ENCODE measurements at regions not wholly inside any gene's neighbourhood (a gene's known extent, or its start where the extent isn't known, plus 50 kb on each side); places are given as distances from the start of the nearest gene placed in this dataset.

DNA sequence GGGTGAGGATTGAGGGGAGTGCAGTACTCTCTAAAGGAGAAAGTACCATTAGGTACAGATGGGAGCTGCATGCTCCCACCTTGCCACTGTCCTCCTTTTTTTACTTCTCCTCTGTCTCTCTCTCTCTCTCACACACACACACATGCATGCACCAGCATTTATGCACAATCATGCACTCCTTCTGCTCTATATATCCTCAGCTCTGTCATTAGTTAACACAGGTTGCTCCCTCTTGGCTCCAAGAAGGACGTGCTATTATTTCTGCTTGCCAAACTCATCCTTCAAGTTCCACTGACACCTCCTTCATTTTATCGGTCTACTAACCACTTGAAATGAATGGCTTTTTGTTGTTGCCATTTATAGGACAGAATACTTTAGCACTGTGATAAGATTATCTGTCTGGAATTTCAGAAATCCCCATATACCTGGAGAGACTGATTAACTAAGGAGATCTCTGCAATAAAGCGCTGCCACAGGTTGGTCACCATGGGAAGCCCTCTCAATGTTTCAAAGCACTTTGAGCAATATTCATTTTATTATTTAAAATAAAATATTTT is 178.5 kb upstream of the TRIB2 start:
- Histone ChIP-seq H3K4me3 (ENCODE audit: low read depth in 2 of 2, low read length in 2 of 2) (no peak overlapping the region), H3K27me3 (ENCODE audit: control insufficient read depth, insufficient read depth, low read length) (no peaks in the 10 kb centered on the region), H3K27ac (ENCODE audit: low read length) (no peak overlapping the region), H3K4me1 (ENCODE audit: control insufficient read depth, insufficient read depth, low read length) (peaks cover 19% of the 10 kb centered on the region), H3K9me3 (ENCODE audit: control insufficient read depth, insufficient read depth, low read depth, low read length) (no peaks in the 10 kb centered on the region), H3K36me3 (ENCODE audit: control insufficient read depth, insufficient read depth, low read length) (no peaks in the 10 kb centered on the region)
- in situ Hi-C loops (cut with HindIII; ENCODE audit: low pct_unique_long_range_greater_than_20kb, low sequenced_read_pairs) (no loop called here), intact Hi-C loops (cut with micrococcal nuclease; ENCODE audit: unreplicated experiment) (loop anchor here (10.0 kb wide), 1 partner anchor 177 kb away; the partner anchor contains the start of gene TRIB2)
- POLR2A ChIA-PET = no interaction called here
- BruUV-seq (replicated peaks) = no TSS peak
- DNase-seq (ENCODE audit: low read depth, low spot score) (no peak), ATAC-seq (no peak)
- TF ChIP-seq TCF7L2 (IDR thresholded peaks at IDR 0.05; ENCODE audit: low read depth, low read length) = 0 out of 2 replicates have a peak, but pooled peaks have one; percentile 14
- TF ChIP-seq, protein P1, sequence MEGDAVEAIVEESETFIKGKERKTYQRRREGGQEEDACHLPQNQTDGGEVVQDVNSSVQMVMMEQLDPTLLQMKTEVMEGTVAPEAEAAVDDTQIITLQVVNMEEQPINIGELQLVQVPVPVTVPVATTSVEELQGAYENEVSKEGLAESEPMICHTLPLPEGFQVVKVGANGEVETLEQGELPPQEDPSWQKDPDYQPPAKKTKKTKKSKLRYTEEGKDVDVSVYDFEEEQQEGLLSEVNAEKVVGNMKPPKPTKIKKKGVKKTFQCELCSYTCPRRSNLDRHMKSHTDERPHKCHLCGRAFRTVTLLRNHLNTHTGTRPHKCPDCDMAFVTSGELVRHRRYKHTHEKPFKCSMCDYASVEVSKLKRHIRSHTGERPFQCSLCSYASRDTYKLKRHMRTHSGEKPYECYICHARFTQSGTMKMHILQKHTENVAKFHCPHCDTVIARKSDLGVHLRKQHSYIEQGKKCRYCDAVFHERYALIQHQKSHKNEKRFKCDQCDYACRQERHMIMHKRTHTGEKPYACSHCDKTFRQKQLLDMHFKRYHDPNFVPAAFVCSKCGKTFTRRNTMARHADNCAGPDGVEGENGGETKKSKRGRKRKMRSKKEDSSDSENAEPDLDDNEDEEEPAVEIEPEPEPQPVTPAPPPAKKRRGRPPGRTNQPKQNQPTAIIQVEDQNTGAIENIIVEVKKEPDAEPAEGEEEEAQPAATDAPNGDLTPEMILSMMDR (IDR thresholded peaks at IDR 0.05) = no peak
- CTCF ChIA-PET = no interaction called here

DNA sequence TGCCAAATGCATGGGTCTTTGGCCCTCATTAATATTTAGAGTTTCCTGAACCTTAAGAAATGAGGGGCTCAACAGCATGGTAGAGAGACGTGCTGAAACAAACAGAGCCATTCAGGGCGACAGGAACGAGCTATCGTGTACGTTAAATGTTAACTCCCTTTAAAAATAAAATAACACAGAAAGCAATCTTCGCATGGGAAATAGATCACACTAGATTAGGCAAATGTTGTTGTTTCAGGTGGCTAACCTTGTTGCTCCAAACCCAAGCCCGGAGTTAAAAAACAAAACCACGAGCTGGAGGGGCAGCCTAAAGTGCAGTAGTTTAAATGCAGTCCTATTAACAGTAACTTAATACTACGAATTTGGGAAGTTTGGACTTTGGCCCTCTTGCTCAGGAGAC is 177.4 kb upstream of the TRIB2 start:
- no peaks in the 10 kb centered on the region for H3K36me3 ChIP-seq (ENCODE audit: control insufficient read depth, insufficient read depth, low read length)
- in situ Hi-C loops (cut with HindIII; ENCODE audit: low pct_unique_long_range_greater_than_20kb, low sequenced_read_pairs) (no loop called here), intact Hi-C loops (cut with micrococcal nuclease; ENCODE audit: unreplicated experiment) (loop anchor here (10.0 kb wide), 1 partner anchor 175 kb away; the partner anchor contains the start of gene TRIB2)
- ChIA-PET POLR2A (no interaction called here), CTCF (no interaction called here)
- H3K27ac ChIP-seq (ENCODE audit: low read length) = no peak overlapping the region
- peaks cover 8% of the 10 kb centered on the region for H3K4me1 ChIP-seq (ENCODE audit: control insufficient read depth, insufficient read depth, low read length)
- H3K9me3 ChIP-seq (ENCODE audit: control insufficient read depth, insufficient read depth, low read depth, low read length) = no peaks in the 10 kb centered on the region
- ATAC-seq (no peak), DNase-seq (ENCODE audit: low read depth, low spot score) (no peak)
- H3K4me3 ChIP-seq (ENCODE audit: low read depth in 2 of 2, low read length in 2 of 2) = no peak overlapping the region
- TF ChIP-seq, protein P1 (IDR thresholded peaks at IDR 0.05) = no peak
- TF ChIP-seq POLR2AphosphoS5 (IDR thresholded peaks at IDR 0.05; ENCODE audit: low read depth, low read length) (no peak), SIN3A (IDR thresholded peaks at IDR 0.05; ENCODE audit: borderline replicate concordance, insufficient read depth, low read depth, low read length) (no peak), TCF7L2 (IDR thresholded peaks at IDR 0.05; ENCODE audit: low read depth, low read length) (no peak)
- TF ChIP-seq, protein P2, sequence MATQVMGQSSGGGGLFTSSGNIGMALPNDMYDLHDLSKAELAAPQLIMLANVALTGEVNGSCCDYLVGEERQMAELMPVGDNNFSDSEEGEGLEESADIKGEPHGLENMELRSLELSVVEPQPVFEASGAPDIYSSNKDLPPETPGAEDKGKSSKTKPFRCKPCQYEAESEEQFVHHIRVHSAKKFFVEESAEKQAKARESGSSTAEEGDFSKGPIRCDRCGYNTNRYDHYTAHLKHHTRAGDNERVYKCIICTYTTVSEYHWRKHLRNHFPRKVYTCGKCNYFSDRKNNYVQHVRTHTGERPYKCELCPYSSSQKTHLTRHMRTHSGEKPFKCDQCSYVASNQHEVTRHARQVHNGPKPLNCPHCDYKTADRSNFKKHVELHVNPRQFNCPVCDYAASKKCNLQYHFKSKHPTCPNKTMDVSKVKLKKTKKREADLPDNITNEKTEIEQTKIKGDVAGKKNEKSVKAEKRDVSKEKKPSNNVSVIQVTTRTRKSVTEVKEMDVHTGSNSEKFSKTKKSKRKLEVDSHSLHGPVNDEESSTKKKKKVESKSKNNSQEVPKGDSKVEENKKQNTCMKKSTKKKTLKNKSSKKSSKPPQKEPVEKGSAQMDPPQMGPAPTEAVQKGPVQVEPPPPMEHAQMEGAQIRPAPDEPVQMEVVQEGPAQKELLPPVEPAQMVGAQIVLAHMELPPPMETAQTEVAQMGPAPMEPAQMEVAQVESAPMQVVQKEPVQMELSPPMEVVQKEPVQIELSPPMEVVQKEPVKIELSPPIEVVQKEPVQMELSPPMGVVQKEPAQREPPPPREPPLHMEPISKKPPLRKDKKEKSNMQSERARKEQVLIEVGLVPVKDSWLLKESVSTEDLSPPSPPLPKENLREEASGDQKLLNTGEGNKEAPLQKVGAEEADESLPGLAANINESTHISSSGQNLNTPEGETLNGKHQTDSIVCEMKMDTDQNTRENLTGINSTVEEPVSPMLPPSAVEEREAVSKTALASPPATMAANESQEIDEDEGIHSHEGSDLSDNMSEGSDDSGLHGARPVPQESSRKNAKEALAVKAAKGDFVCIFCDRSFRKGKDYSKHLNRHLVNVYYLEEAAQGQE (IDR thresholded peaks at IDR 0.05; ENCODE audit: insufficient read depth in 1 of 2, low read depth in 2 of 2, low read length in 1 of 2) = no peak
- no peaks in the 10 kb centered on the region for H3K27me3 ChIP-seq (ENCODE audit: control insufficient read depth, insufficient read depth, low read length)
- BruUV-seq (replicated peaks) = no TSS peak

All from Panc1 (cell line).